Cerebellar cortex (tissue), 1 donor: ENCODE measurements at regions not wholly inside any gene's neighbourhood (a gene's known extent, or its start where the extent isn't known, plus 50 kb on each side); places are given as distances from the start of the nearest gene placed in this dataset.

Experiments
- DNase-seq: peaks from one replicate; pipeline ENCODE4 v3.0.0-alpha.2; 2015; ENCODE audit warnings: low spot score

GRCh38 chr19:31560086-31561060 lies 211.1 kb upstream of the TSHZ3 start:
- DNase-seq = no peak

GRCh38 chr19:31562966-31563612 lies 213.9 kb upstream of the TSHZ3 start:
- DNase-seq = no peak

GRCh38 chr19:31567776-31568175 lies 218.5 kb upstream of the TSHZ3 start:
- DNase-seq = no peak

GRCh38 chr19:31568724-31569123 lies 219.5 kb upstream of the TSHZ3 start:
- DNase-seq = no peak

- no peak for DNase-seq
Measured at GRCh38 chr19:31570718-31571117, 221.5 kb upstream of the TSHZ3 start.

- DNase-seq = no peak
Measured at GRCh38 chr19:31572102-31572975, 223.1 kb upstream of the TSHZ3 start.

GRCh38 chr19:31572976-31573298 lies 223.7 kb upstream of the TSHZ3 start:
- DNase-seq = no peak

GRCh38 chr19:31574251-31574973 lies 225.2 kb upstream of the TSHZ3 start:
- no peak for DNase-seq

- no peak for DNase-seq
Measured at GRCh38 chr19:31575846-31576335, 226.7 kb upstream of the TSHZ3 start.

GRCh38 chr19:31578326-31578725 lies 229.1 kb upstream of the TSHZ3 start:
- no peak for DNase-seq

GRCh38 chr19:31583148-31583547 lies 233.9 kb upstream of the TSHZ3 start:
- DNase-seq = no peak

- DNase-seq = no peak
Measured at GRCh38 chr19:31586282-31586681, 237.0 kb upstream of the TSHZ3 start.

GRCh38 chr19:31589109-31589508 lies 239.9 kb upstream of the TSHZ3 start:
- no peak for DNase-seq

GRCh38 chr19:31591258-31591657 lies 242.0 kb upstream of the TSHZ3 start:
- no peak for DNase-seq

- DNase-seq = no peak
Measured at GRCh38 chr19:31592456-31592855, 243.2 kb upstream of the TSHZ3 start.

- DNase-seq = no peak
Measured at GRCh38 chr19:31594701-31595100, 245.5 kb upstream of the TSHZ3 start.

- no peak for DNase-seq
Measured at GRCh38 chr19:31595521-31595920, 246.3 kb upstream of the TSHZ3 start.

GRCh38 chr19:31596751-31597150 lies 247.5 kb upstream of the TSHZ3 start:
- no peak for DNase-seq

- DNase-seq = no peak
Measured at GRCh38 chr19:31597616-31598015, 248.4 kb upstream of the TSHZ3 start.

GRCh38 chr19:31598730-31599238 lies 249.5 kb upstream of the TSHZ3 start:
- DNase-seq = no peak

GRCh38 chr19:31600731-31601295 lies 251.6 kb upstream of the TSHZ3 start:
- DNase-seq = no peak
